SK-N-SH (cell line): ENCODE measurements at regions not wholly inside any gene's neighbourhood (a gene's known extent, or its start where the extent isn't known, plus 50 kb on each side); places are given as distances from the start of the nearest gene placed in this dataset.

Experiments used
- CTCF ChIA-PET: fragments of 300-600, 350-600 bp; formaldehyde crosslinking; extraction: SDS; loops from one replicate; lab custom pipeline; 2021; lab: Yijun Ruan, JAX
- POLR2A ChIA-PET: fragments of 350-600 bp; sonication (Branson Sonifier 250); formaldehyde crosslinking; extraction: SDS; loops from one replicate; lab custom pipeline; 2020; ENCODE audit warnings: antibody characterized with exemption, inconsistent platforms; lab: Yijun Ruan, JAX
- DNase-seq: peaks from one replicate; pipeline ENCODE4 v3.0.0; 2012
- H2AFZ ChIP-seq: fragments of 200-600 bp; sonication (generic); 2 replicates; pipeline ENCODE4 v1.8.1; 2016; ENCODE audit warnings: antibody characterized with exemption, mild to moderate bottlenecking, low read depth
- H3F3A ChIP-seq: fragments of 200-600 bp; sonication (generic); replicated peaks from 2 replicates; pipeline ENCODE3; 2016; ENCODE audit warnings: antibody characterized with exemption, mild to moderate bottlenecking; ENCODE audit not compliant: insufficient read depth
- H3K27ac ChIP-seq, 2 experiments: fragments of 200-500 bp in 1 of 2; fragments of 200-600 bp in 1 of 2; sonication (Bioruptor generic) in 1 of 2; sonication (generic), shearing (Covaris generic) in 1 of 2; 2 replicates each; pipeline versions ENCODE4 v1.5.1 to v1.6.1; 2014 to 2016; ENCODE audit warnings: low read depth in 2 of 2, inconsistent platforms in 1 of 2, low read length in 1 of 2, mild to moderate bottlenecking in 1 of 2, mixed read lengths in 1 of 2
- H3K27me3 ChIP-seq: fragments of 200-600 bp; sonication (generic), shearing (Covaris generic); 2 replicates; pipeline ENCODE4 v1.6.1; 2016; ENCODE audit warnings: mixed run types; ENCODE audit not compliant: insufficient read depth
- H3K36me3 ChIP-seq, 2 experiments: fragments of 200-500 bp in 1 of 2; fragments of 200-600 bp in 1 of 2; sonication (Bioruptor generic) in 1 of 2; sonication (generic) in 1 of 2; replicated peaks in 1 of 2; 2 replicates each; pipeline versions ENCODE3 to v1.5.1; 2014 to 2016; ENCODE audit warnings: low read length in 1 of 2, mild to moderate bottlenecking in 1 of 2; ENCODE audit not compliant: insufficient read depth in 2 of 2, control insufficient read depth in 1 of 2
- H3K4me1 ChIP-seq, 2 experiments: fragments of 200-500 bp in 1 of 2; fragments of 200-600 bp in 1 of 2; sonication (Bioruptor generic) in 1 of 2; sonication (generic), shearing (Covaris generic) in 1 of 2; 2 replicates each; pipeline versions ENCODE4 v1.5.1 to v1.6.1; 2014 to 2016; ENCODE audit warnings: low read depth in 1 of 2, low read length in 1 of 2, mixed run types in 1 of 2; ENCODE audit not compliant: insufficient read depth in 2 of 2, control insufficient read depth in 1 of 2
- H3K4me2 ChIP-seq: fragments of 200-600 bp; sonication (generic), shearing (Covaris generic); 2 replicates; pipeline ENCODE4 v1.6.1; 2017; ENCODE audit warnings: mixed run types
- H3K4me3 ChIP-seq, 2 experiments: fragments of 200-500 bp in 1 of 2; fragments of 200-600 bp in 1 of 2; sonication (Bioruptor generic) in 1 of 2; sonication (generic), shearing (Covaris generic) in 1 of 2; 2 replicates each; pipeline versions ENCODE4 v1.5.1 to v1.8.1; 2014 to 2016; ENCODE audit warnings: low read depth in 2 of 2, inconsistent platforms in 1 of 2, low read length in 1 of 2, mild to moderate bottlenecking in 1 of 2, mixed read lengths in 1 of 2, moderate library complexity in 1 of 2
- H3K79me2 ChIP-seq: fragments of 200-600 bp; sonication (generic); 2 replicates; pipeline ENCODE4 v1.8.1; 2017; ENCODE audit warnings: mild to moderate bottlenecking; ENCODE audit not compliant: insufficient read depth
- H3K9ac ChIP-seq: fragments of 200-600 bp; sonication (generic); 2 replicates; pipeline ENCODE4 v1.6.1; 2017; ENCODE audit warnings: mixed run types
- H3K9me2 ChIP-seq: fragments of 200-600 bp; sonication (generic); 2 replicates; pipeline ENCODE4 v1.6.1; 2017; ENCODE audit warnings: mixed run types
- H3K9me3 ChIP-seq: fragments of 200-600 bp; sonication (generic); 2 replicates; pipeline ENCODE4 v1.6.1; 2017; ENCODE audit warnings: mixed run types, mild to moderate bottlenecking, moderate library complexity
- H4K20me1 ChIP-seq: fragments of 200-600 bp; sonication (generic); 2 replicates; pipeline ENCODE4 v1.6.1; 2017; ENCODE audit warnings: mild to moderate bottlenecking, mixed run types; ENCODE audit not compliant: insufficient read depth
- CHD2 ChIP-seq: fragments of 150-350 bp; IDR thresholded peaks from 2 replicates; pipeline ENCODE4 v1.6.1; 2018; ENCODE audit warnings: low read length; ENCODE audit not compliant: partially characterized antibody
- FOSL2 ChIP-seq: IDR thresholded peaks from 2 replicates; pipeline ENCODE4 v1.4.0; 2012; ENCODE audit warnings: low read depth, mild to moderate bottlenecking, moderate library complexity, borderline replicate concordance
- JUND ChIP-seq: IDR thresholded peaks from 2 replicates; pipeline ENCODE4 v1.4.0; 2012
- MEF2A ChIP-seq: IDR thresholded peaks from 2 replicates; pipeline ENCODE4 v1.4.0; 2012; ENCODE audit warnings: low read depth, borderline replicate concordance
- NFIC ChIP-seq: IDR thresholded peaks from 2 replicates; pipeline ENCODE4 v1.4.0; 2012; ENCODE audit warnings: borderline replicate concordance
- NRF1 ChIP-seq: IDR thresholded peaks from 2 replicates; pipeline ENCODE4 v1.6.1; 2012; ENCODE audit warnings: low read depth, mild to moderate bottlenecking, low read length
- RCOR1 ChIP-seq: fragments of 150-350 bp; IDR thresholded peaks from 2 replicates; pipeline ENCODE4 v1.6.1; 2017; ENCODE audit warnings: antibody characterized with exemption, low read length
- RXRA ChIP-seq: IDR thresholded peaks from 2 replicates; pipeline ENCODE4 v1.4.0; 2012; ENCODE audit warnings: low read depth, mild to moderate bottlenecking, borderline replicate concordance
- SMC3 ChIP-seq: IDR thresholded peaks from 2 replicates; pipeline ENCODE4 v1.6.1; 2012; ENCODE audit warnings: low read depth, low read length, improper control_type of control experiment
- TCF12 ChIP-seq: IDR thresholded peaks from 2 replicates; pipeline ENCODE4 v1.4.0; 2012
- TEAD4 ChIP-seq: IDR thresholded peaks from 2 replicates; pipeline ENCODE4 v1.4.0; 2012; ENCODE audit warnings: mild to moderate bottlenecking, borderline replicate concordance; ENCODE audit not compliant: insufficient read depth
- YY1 ChIP-seq: IDR thresholded peaks from 2 replicates; pipeline ENCODE4 v1.4.0; 2012; ENCODE audit warnings: low read depth, mild to moderate bottlenecking
- WGBS: methylation state at CpG from one replicate; pipeline ENCODE4 v1.1.6; 2017; ENCODE audit warnings: low lambda C conversion rate; 5-methylcytosine and 5-hydroxymethylcytosine counted together
- TF ChIP-seq, protein P1 (sequence below): fragments of 150-350 bp; IDR thresholded peaks from 2 replicates; pipeline ENCODE4 v1.6.1; 2016; ENCODE audit warnings: mild to moderate bottlenecking, low read depth, low read length
- TF ChIP-seq, protein P2 (sequence below): IDR thresholded peaks from 2 replicates; pipeline ENCODE4 v1.4.0; 2012; ENCODE audit warnings: low read depth, borderline replicate concordance

- Histone ChIP-seq H3K4me3 (no peak overlapping the region), H3K9ac (no peak overlapping the region), H3K9me3 (no peaks in the 10 kb centered on the region), H2AFZ (no peak overlapping the region; the same call in 1 of the 2 replicates), H3F3A (peaks cover 13% of the 10 kb centered on the region), H3K79me2 (no peaks in the 10 kb centered on the region), H3K27ac (peak overlapping the region; percentile 53 to 60; a peak in 3 of 4 replicates), H3K36me3 (no peaks in the 10 kb centered on the region), H3K4me1 (peaks cover 0 to 2% of the 10 kb centered on the region in 2 experiments; a peak in 2 of 4 replicates), H3K27me3 (no peaks in the 10 kb centered on the region), H3K4me2 (peak overlapping the region; percentile 31; the same call in 1 of the 2 replicates), H4K20me1 (no peaks in the 10 kb centered on the region), H3K9me2 (no peaks in the 10 kb centered on the region)
- WGBS, result 17% methylated on average over 3 of the region's 3 CpGs
- DNase-seq, result no peak
- TF ChIP-seq, protein P1, sequence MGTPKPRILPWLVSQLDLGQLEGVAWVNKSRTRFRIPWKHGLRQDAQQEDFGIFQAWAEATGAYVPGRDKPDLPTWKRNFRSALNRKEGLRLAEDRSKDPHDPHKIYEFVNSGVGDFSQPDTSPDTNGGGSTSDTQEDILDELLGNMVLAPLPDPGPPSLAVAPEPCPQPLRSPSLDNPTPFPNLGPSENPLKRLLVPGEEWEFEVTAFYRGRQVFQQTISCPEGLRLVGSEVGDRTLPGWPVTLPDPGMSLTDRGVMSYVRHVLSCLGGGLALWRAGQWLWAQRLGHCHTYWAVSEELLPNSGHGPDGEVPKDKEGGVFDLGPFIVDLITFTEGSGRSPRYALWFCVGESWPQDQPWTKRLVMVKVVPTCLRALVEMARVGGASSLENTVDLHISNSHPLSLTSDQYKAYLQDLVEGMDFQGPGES, result no peak
- peak; percentile 37; the same call in 1 of the 2 replicates for TF ChIP-seq TCF12
- peak; percentile 50; the same call in 1 of the 2 replicates for TF ChIP-seq FOSL2
- TF ChIP-seq TEAD4, result peak; percentile 33; the same call in 1 of the 2 replicates
- TF ChIP-seq NRF1, result no peak
- TF ChIP-seq RXRA, result no peak
- peak; percentile 69 for TF ChIP-seq JUND
- TF ChIP-seq NFIC, result peak; percentile 79
- TF ChIP-seq YY1, result no peak
- peak; percentile 64; the same call in 1 of the 2 replicates for TF ChIP-seq MEF2A
- TF ChIP-seq, protein P2, sequence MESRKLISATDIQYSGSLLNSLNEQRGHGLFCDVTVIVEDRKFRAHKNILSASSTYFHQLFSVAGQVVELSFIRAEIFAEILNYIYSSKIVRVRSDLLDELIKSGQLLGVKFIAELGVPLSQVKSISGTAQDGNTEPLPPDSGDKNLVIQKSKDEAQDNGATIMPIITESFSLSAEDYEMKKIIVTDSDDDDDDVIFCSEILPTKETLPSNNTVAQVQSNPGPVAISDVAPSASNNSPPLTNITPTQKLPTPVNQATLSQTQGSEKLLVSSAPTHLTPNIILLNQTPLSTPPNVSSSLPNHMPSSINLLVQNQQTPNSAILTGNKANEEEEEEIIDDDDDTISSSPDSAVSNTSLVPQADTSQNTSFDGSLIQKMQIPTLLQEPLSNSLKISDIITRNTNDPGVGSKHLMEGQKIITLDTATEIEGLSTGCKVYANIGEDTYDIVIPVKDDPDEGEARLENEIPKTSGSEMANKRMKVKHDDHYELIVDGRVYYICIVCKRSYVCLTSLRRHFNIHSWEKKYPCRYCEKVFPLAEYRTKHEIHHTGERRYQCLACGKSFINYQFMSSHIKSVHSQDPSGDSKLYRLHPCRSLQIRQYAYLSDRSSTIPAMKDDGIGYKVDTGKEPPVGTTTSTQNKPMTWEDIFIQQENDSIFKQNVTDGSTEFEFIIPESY, result no peak
- CTCF ChIA-PET, result no interaction called here
- POLR2A ChIA-PET, result no interaction called here
Measured at GRCh38 chr1:193763266-193763665, 576.9 kb upstream of the B3GALT2 start.

DNA sequence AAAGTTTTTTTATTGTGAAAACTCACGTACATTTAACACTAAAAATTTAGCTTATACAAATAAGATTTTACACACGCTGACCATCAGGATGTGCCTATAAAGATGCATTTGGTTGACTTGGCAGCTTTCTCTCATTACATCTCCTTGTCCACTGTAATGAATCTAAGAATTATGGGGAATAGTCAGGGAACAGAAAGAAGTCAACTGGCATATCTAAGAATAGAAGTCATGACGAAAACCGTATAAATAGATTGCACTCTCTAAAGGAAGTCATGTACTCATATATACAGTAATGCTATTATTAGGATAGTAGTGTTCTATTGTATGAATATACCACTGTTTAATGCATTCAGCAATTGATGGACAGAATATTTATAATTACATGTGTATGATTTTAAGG, 575.8 kb upstream of the B3GALT2 start:
- CTCF ChIA-PET, result no interaction called here
- Histone ChIP-seq H3K9ac (no peak overlapping the region), H2AFZ (no peak overlapping the region), H3K4me3 (no peak overlapping the region), H3K79me2 (no peaks in the 10 kb centered on the region), H3K9me3 (no peaks in the 10 kb centered on the region)
- WGBS, result 63% methylated on average over 4 of the region's 4 CpGs
- POLR2A ChIA-PET, result no interaction called here
- DNase-seq, result no peak
- TF ChIP-seq CHD2, result no peak
- no peak for TF ChIP-seq RCOR1
- no peak for TF ChIP-seq SMC3
- TF ChIP-seq NFIC, result no peak
- TF ChIP-seq, all 33 proteins: peak for 0
- no peak overlapping the region for H3K4me2 ChIP-seq
- no peaks in the 10 kb centered on the region for H3K9me2 ChIP-seq
- no peaks in the 10 kb centered on the region for H4K20me1 ChIP-seq
- H3K27ac ChIP-seq, result no peak overlapping the region
- peaks cover 13% of the 10 kb centered on the region for H3F3A ChIP-seq
- peaks cover 0 to 2% of the 10 kb centered on the region in 2 experiments; a peak in 2 of 4 replicates for H3K4me1 ChIP-seq
- H3K27me3 ChIP-seq, result no peaks in the 10 kb centered on the region
- H3K36me3 ChIP-seq, result no peaks in the 10 kb centered on the region
